ENCODE measurements at regions not wholly inside any gene's neighbourhood (a gene's known extent, or its start where the extent isn't known, plus 50 kb on each side); places are given as distances from the start of the nearest gene placed in this dataset.

DNA sequence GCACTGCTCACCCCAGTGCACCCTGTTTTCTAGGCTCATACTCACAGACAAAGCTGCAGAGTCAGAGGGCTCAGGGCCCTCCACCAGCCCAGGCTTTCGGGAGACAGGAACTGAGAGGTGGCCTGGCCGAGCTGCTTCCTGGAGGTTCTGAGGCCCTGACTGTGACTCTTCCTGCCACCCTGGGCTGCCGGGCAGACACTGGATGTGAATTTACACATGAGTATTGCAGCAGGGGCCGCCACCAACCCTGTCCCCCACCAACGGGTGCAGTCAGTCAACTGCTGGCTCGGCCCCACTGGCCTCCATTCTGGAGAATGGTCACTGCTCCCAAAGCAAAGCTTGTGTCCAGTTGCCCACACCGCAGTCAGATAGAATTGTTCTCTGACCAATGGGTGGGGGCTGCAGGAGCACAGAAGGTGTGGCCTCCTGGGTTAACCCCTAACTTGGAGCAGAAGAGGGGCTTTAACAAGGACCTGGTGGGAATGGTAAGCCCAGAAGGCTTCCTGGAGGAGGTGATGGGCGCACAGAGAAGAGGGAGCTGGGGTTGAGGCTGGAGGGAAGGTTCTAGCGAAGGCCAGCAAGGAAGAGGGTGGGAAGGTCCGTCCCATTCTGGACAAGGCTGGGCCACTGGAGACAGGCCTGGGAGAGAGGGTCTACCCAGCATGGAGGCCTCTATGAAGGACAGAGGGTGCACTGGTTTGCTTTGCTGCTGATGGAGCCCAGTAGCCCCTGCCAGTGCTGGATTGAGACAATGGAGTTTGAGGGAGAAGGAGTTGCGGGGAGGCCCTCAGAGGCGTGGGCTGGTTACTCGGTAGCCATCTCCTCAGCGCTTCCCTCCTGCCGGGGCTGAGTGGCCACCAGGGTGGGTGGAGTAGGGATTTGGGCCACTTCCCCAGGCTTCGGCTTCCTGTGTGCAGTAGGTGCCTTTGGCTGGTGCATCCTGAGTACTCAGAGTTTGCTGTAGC lies 135.3 kb downstream of the CPZ start:
- POLR2A ChIA-PET = no interaction called here
- BruUV-seq (replicated peaks) = no TSS peak
- H3K27me3 ChIP-seq (ENCODE audit: control insufficient read depth, insufficient read depth, low read length) = no peaks in the 10 kb centered on the region
- H3K4me1 ChIP-seq (ENCODE audit: control insufficient read depth, insufficient read depth, low read length) = no peaks in the 10 kb centered on the region
- no peak overlapping the region for H3K4me3 ChIP-seq (ENCODE audit: low read depth in 2 of 2, low read length in 2 of 2)
- H3K27ac ChIP-seq (ENCODE audit: low read length) = no peak overlapping the region
- DNase-seq (ENCODE audit: low read depth, low spot score) = no peak
- ATAC-seq = no peak
- H3K9me3 ChIP-seq (ENCODE audit: control insufficient read depth, insufficient read depth, low read depth, low read length) = no peaks in the 10 kb centered on the region
- TF ChIP-seq SIN3A (IDR thresholded peaks at IDR 0.05; ENCODE audit: borderline replicate concordance, insufficient read depth, low read depth, low read length) = no peak
- intact Hi-C loops (cut with micrococcal nuclease; ENCODE audit: unreplicated experiment) (no loop called here), in situ Hi-C loops (cut with HindIII; ENCODE audit: low pct_unique_long_range_greater_than_20kb, low sequenced_read_pairs) (no loop called here)
- no peaks in the 10 kb centered on the region for H3K36me3 ChIP-seq (ENCODE audit: control insufficient read depth, insufficient read depth, low read length)
- CTCF ChIA-PET = no interaction called here

DNA sequence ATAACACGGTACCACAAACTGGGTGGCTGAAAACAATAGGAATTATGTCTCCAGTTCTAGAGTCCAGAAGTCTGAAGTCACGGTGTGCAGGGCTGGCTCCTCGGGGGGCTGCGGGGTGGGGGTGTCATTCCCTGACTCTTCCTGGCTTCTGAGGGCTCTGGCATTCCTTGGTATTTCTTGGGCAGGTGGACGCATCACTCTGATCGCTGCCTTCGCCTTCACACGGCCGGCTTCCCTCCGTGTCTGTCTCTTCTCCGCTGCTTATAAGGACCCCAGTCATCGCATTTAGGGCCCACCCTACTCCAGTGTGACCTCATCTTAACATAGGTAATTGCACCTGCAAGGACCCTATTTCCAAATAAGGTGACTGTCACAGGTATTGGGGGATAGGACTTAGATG lies 134.6 kb downstream of the CPZ start:
- H3K27ac ChIP-seq (ENCODE audit: low read length) = no peak overlapping the region
- intact Hi-C loops (cut with micrococcal nuclease; ENCODE audit: unreplicated experiment) (no loop called here), in situ Hi-C loops (cut with HindIII; ENCODE audit: low pct_unique_long_range_greater_than_20kb, low sequenced_read_pairs) (no loop called here)
- TF ChIP-seq, protein P1, sequence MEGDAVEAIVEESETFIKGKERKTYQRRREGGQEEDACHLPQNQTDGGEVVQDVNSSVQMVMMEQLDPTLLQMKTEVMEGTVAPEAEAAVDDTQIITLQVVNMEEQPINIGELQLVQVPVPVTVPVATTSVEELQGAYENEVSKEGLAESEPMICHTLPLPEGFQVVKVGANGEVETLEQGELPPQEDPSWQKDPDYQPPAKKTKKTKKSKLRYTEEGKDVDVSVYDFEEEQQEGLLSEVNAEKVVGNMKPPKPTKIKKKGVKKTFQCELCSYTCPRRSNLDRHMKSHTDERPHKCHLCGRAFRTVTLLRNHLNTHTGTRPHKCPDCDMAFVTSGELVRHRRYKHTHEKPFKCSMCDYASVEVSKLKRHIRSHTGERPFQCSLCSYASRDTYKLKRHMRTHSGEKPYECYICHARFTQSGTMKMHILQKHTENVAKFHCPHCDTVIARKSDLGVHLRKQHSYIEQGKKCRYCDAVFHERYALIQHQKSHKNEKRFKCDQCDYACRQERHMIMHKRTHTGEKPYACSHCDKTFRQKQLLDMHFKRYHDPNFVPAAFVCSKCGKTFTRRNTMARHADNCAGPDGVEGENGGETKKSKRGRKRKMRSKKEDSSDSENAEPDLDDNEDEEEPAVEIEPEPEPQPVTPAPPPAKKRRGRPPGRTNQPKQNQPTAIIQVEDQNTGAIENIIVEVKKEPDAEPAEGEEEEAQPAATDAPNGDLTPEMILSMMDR (IDR thresholded peaks at IDR 0.05) = no peak
- TF ChIP-seq SIN3A (IDR thresholded peaks at IDR 0.05; ENCODE audit: borderline replicate concordance, insufficient read depth, low read depth, low read length) (no peak), TCF7L2 (IDR thresholded peaks at IDR 0.05; ENCODE audit: low read depth, low read length) (no peak), POLR2AphosphoS5 (IDR thresholded peaks at IDR 0.05; ENCODE audit: low read depth, low read length) (no peak)
- TF ChIP-seq, protein P2, sequence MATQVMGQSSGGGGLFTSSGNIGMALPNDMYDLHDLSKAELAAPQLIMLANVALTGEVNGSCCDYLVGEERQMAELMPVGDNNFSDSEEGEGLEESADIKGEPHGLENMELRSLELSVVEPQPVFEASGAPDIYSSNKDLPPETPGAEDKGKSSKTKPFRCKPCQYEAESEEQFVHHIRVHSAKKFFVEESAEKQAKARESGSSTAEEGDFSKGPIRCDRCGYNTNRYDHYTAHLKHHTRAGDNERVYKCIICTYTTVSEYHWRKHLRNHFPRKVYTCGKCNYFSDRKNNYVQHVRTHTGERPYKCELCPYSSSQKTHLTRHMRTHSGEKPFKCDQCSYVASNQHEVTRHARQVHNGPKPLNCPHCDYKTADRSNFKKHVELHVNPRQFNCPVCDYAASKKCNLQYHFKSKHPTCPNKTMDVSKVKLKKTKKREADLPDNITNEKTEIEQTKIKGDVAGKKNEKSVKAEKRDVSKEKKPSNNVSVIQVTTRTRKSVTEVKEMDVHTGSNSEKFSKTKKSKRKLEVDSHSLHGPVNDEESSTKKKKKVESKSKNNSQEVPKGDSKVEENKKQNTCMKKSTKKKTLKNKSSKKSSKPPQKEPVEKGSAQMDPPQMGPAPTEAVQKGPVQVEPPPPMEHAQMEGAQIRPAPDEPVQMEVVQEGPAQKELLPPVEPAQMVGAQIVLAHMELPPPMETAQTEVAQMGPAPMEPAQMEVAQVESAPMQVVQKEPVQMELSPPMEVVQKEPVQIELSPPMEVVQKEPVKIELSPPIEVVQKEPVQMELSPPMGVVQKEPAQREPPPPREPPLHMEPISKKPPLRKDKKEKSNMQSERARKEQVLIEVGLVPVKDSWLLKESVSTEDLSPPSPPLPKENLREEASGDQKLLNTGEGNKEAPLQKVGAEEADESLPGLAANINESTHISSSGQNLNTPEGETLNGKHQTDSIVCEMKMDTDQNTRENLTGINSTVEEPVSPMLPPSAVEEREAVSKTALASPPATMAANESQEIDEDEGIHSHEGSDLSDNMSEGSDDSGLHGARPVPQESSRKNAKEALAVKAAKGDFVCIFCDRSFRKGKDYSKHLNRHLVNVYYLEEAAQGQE (IDR thresholded peaks at IDR 0.05; ENCODE audit: insufficient read depth in 1 of 2, low read depth in 2 of 2, low read length in 1 of 2) = no peak
- H3K9me3 ChIP-seq (ENCODE audit: control insufficient read depth, insufficient read depth, low read depth, low read length) = no peaks in the 10 kb centered on the region
- POLR2A ChIA-PET = no interaction called here
- H3K36me3 ChIP-seq (ENCODE audit: control insufficient read depth, insufficient read depth, low read length) = no peaks in the 10 kb centered on the region
- H3K27me3 ChIP-seq (ENCODE audit: control insufficient read depth, insufficient read depth, low read length) = no peaks in the 10 kb centered on the region
- no peak overlapping the region for H3K4me3 ChIP-seq (ENCODE audit: low read depth in 2 of 2, low read length in 2 of 2)
- H3K4me1 ChIP-seq (ENCODE audit: control insufficient read depth, insufficient read depth, low read length) = no peaks in the 10 kb centered on the region
- CTCF ChIA-PET = no interaction called here
- ATAC-seq (no peak), DNase-seq (ENCODE audit: low read depth, low spot score) (no peak)
- BruUV-seq (replicated peaks) = no TSS peak

DNA sequence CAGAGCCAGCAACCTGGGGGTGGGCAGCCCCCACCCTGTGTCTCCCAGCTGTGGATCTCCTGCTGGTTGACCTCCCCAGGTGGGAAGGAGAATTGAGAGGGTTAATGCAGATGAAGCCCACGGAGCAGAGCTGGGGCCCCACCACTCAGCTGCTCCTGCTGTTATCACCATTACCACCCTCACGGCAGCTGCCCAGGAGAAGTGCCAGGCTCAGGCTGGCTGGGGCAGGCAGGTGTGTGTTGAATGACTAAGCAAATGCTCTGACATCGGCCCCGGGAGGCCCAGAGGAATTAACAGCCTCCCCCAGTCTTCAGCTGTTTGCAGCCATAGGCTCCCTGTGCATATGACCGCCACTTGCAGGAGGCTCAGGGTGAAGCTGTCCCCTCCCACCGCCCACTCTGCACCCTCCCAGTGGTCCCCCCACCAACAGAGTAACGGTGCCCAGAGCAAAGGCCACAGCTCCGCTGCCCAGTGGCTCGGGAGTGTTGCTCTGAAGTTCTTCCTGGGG lies 133.8 kb downstream of the CPZ start:
- Histone ChIP-seq H3K4me1 (ENCODE audit: control insufficient read depth, insufficient read depth, low read length) (no peaks in the 10 kb centered on the region), H3K36me3 (ENCODE audit: control insufficient read depth, insufficient read depth, low read length) (no peaks in the 10 kb centered on the region), H3K27ac (ENCODE audit: low read length) (no peak overlapping the region), H3K9me3 (ENCODE audit: control insufficient read depth, insufficient read depth, low read depth, low read length) (no peaks in the 10 kb centered on the region), H3K4me3 (ENCODE audit: low read depth in 2 of 2, low read length in 2 of 2) (no peak overlapping the region), H3K27me3 (ENCODE audit: control insufficient read depth, insufficient read depth, low read length) (no peaks in the 10 kb centered on the region)
- CTCF ChIA-PET = no interaction called here
- DNase-seq (ENCODE audit: low read depth, low spot score) (no peak), ATAC-seq (0 out of 2 replicates have a peak, but pooled peaks have one; percentile 28)
- in situ Hi-C loops (cut with HindIII; ENCODE audit: low pct_unique_long_range_greater_than_20kb, low sequenced_read_pairs) (no loop called here), intact Hi-C loops (cut with micrococcal nuclease; ENCODE audit: unreplicated experiment) (no loop called here)
- TF ChIP-seq, protein P1 (IDR thresholded peaks at IDR 0.05) = no peak
- TF ChIP-seq, protein P2 (IDR thresholded peaks at IDR 0.05; ENCODE audit: insufficient read depth in 1 of 2, low read depth in 2 of 2, low read length in 1 of 2) = no peak
- no peak for TF ChIP-seq TCF7L2 (IDR thresholded peaks at IDR 0.05; ENCODE audit: low read depth, low read length)
- TF ChIP-seq POLR2AphosphoS5 (IDR thresholded peaks at IDR 0.05; ENCODE audit: low read depth, low read length) = no peak
- TF ChIP-seq SIN3A (IDR thresholded peaks at IDR 0.05; ENCODE audit: borderline replicate concordance, insufficient read depth, low read depth, low read length) = no peak
- POLR2A ChIA-PET = no interaction called here
- BruUV-seq (replicated peaks) = no TSS peak
